Heart left ventricle (tissue), 16 donors: ENCODE measurements at regions not wholly inside any gene's neighbourhood (a gene's known extent, or its start where the extent isn't known, plus 50 kb on each side); places are given as distances from the start of the nearest gene placed in this dataset.

Source experiments
- ATAC-seq, 4 donors: fragments of 200-7000 bp; cut with Tn5 transposase; one replicate each; pipeline ENCODE4 v1.9.1; 2020 to 2022; ENCODE audit warnings: moderate library complexity in 4 of 4, mild to moderate bottlenecking in 3 of 4, moderate number of reproducible peaks in 1 of 4
- DNase-seq, 5 donors: peaks; one replicate each; pipeline ENCODE4 v3.0.0-alpha.2; 2020
- H3K27ac ChIP-seq, 12 donors: fragments of 200-600 bp; sonication (generic) in 4 of 12; one replicate each; pipeline versions ENCODE4 v1.5.0 to v1.8.0; 2016 to 2022; ENCODE audit warnings: mild to moderate bottlenecking in 2 of 12
- H3K27me3 ChIP-seq, 9 donors: fragments of 200-600 bp; sonication (generic) in 2 of 9; one replicate each; pipeline versions ENCODE4 v1.5.1 to v1.8.0; 2016 to 2022; ENCODE audit warnings: mild to moderate bottlenecking in 3 of 9
- H3K36me3 ChIP-seq, 9 donors: fragments of 200-600 bp; sonication (generic) in 2 of 9; one replicate each; pipeline versions ENCODE4 v1.5.0 to v1.8.0; 2018 to 2022; ENCODE audit warnings: mild to moderate bottlenecking in 2 of 9
- H3K4me1 ChIP-seq, 12 donors: fragments of 200-600 bp; sonication (generic) in 4 of 12; one replicate each; pipeline versions ENCODE4 v1.5.0 to v1.8.0; 2016 to 2022; ENCODE audit warnings: mild to moderate bottlenecking in 3 of 12
- H3K4me3 ChIP-seq, 12 donors: fragments of 200-600 bp; sonication (generic) in 4 of 12; one replicate each; pipeline versions ENCODE4 v1.5.0 to v1.8.0; 2017 to 2022; ENCODE audit warnings: mild to moderate bottlenecking in 9 of 12, moderate library complexity in 4 of 12
- H3K9me3 ChIP-seq, 12 donors: fragments of 200-600 bp; sonication (generic) in 4 of 12; one replicate each; pipeline versions ENCODE4 v1.5.0 to v1.8.0; 2016 to 2022; ENCODE audit warnings: mild to moderate bottlenecking in 1 of 12
- CTCF ChIP-seq, 12 donors: fragments of 200-600 bp; sonication (generic) in 4 of 12; IDR thresholded peaks; one replicate each; pipeline versions ENCODE4 v1.5.0 to v1.8.0; 2018 to 2022; ENCODE audit warnings: antibody characterized with exemption in 12 of 12, mild to moderate bottlenecking in 5 of 12
- POLR2A ChIP-seq, 2 donors: fragments of 450-650 bp; IDR thresholded peaks; one replicate each; pipeline ENCODE4 v1.6.1; 2017; ENCODE audit warnings: antibody characterized with exemption in 2 of 2, mild to moderate bottlenecking in 2 of 2, moderate library complexity in 2 of 2
- WGBS, 4 donors: extraction: QIAGEN DNeasy Blood & Tissue Kit in 2 of 4; methylation state at CpG; one replicate each; pipeline versions ENCODE4 v1.1.5 to v1.1.7; 2013 to 2018; 5-methylcytosine and 5-hydroxymethylcytosine counted together
- intact Hi-C, 10 donors: fragments of 100-400 bp; cut with DNase I; formaldehyde crosslinking; loops; one replicate each; pipeline versions ENCODE4 v1.11.1 to v1.14.2; 2022
- donor health status: ischemic (EF 13 %, LVEDD 7.1; RV severe dilation, severe dysfunction).
- donor health status: healthy with polysubstance abuse.
- donor health status: DM: no; HTN: yes; CAD: no.
- donor health status: DM: no; HTN: no; CAD: no.
- donor health status: ischemic (EF 25% LVEDD 6.9; RV normal size, moderate dysfunction).
- donor health status: ischemic (EF 25% LVEDD 5.7; RV mildly dilated, moderate dysfunction).
- donor health status: healthy.
- donor health status: DM: yes; HTN: yes; CAD: no.
- donor health status: ischemic (EF 35%, LVEDD 5.7; RV mildly dilated, moderate dysfunction).
- donor health status: nonischemic (EF 11% LVEDD 7.7; RV severe dilation, severe dysfunction).
- donor health status: DM: yes; HTN: yes; CAD: no.
- donor health status: PGD.
- donor health status: ischemic (EF 29% LVEDD 5.4; RV normal size, mild dysfunction).
- donor health status: nonischemic (EF 23%, LVEDD 6.1; RV moderate dilation, normal function).

GRCh38 chr12:58977476-58977875, 57.2 kb upstream of the LRIG3 start:
- 86 to 90% (median 88%) methylated on average over 4 of the region's 4 CpGs for WGBS, 4 donors
- TF ChIP-seq POLR2A (IDR thresholded peaks at IDR 0.05) (no peak), CTCF (IDR thresholded peaks at IDR 0.05) (no peak)
- Histone ChIP-seq H3K4me1 (no peaks in the 10 kb centered on the region), H3K27me3 (no peaks in the 10 kb centered on the region), H3K36me3 (no peaks in the 10 kb centered on the region), H3K27ac (no peak overlapping the region), H3K9me3 (no peaks in the 10 kb centered on the region), H3K4me3 (no peak overlapping the region)
- ATAC-seq: no peak
- intact Hi-C loops: no loop called here
- DNase-seq: no peak

GRCh38 chr12:58976146-58976545, 55.8 kb upstream of the LRIG3 start:
- no peak overlapping the region for H3K27ac ChIP-seq
- no peak for DNase-seq
- no peak overlapping the region for H3K4me3 ChIP-seq
- intact Hi-C loops: no loop called here
- H3K4me1 ChIP-seq: no peaks in the 10 kb centered on the region
- H3K27me3 ChIP-seq: no peaks in the 10 kb centered on the region
- ATAC-seq: no peak
- no peaks in the 10 kb centered on the region for H3K36me3 ChIP-seq
- no peaks in the 10 kb centered on the region for H3K9me3 ChIP-seq
- WGBS, 4 donors: 94 to 100% (median 98%) methylated on average over 2 of the region's 2 CpGs
- TF ChIP-seq POLR2A (IDR thresholded peaks at IDR 0.05) (no peak), CTCF (IDR thresholded peaks at IDR 0.05) (no peak)
